ENCODE measurements at regions not wholly inside any gene's neighbourhood (a gene's known extent, or its start where the extent isn't known, plus 50 kb on each side); places are given as distances from the start of the nearest gene placed in this dataset.

DNA sequence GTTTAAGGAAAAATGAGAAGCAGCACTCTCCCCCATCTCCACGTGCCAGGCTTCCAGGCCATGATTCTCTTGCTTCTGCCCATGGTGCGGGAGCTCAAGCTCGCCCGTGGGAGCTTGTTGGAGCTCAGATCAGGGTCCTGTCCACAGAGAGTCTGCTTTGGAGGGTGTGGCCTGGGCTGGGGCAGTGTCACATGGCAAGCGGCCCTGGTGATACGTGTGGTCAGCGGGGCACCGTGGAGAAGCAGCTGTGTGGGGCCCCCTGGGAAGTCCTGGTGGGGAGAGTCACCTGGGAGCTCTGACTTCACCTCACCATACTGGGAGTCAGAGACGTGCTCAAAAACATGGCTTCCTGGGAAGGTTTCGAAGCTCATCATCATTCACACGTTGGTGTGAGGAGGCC is 275.3 kb downstream of the GADD45G start (continued):
- TF ChIP-seq, protein P1, sequence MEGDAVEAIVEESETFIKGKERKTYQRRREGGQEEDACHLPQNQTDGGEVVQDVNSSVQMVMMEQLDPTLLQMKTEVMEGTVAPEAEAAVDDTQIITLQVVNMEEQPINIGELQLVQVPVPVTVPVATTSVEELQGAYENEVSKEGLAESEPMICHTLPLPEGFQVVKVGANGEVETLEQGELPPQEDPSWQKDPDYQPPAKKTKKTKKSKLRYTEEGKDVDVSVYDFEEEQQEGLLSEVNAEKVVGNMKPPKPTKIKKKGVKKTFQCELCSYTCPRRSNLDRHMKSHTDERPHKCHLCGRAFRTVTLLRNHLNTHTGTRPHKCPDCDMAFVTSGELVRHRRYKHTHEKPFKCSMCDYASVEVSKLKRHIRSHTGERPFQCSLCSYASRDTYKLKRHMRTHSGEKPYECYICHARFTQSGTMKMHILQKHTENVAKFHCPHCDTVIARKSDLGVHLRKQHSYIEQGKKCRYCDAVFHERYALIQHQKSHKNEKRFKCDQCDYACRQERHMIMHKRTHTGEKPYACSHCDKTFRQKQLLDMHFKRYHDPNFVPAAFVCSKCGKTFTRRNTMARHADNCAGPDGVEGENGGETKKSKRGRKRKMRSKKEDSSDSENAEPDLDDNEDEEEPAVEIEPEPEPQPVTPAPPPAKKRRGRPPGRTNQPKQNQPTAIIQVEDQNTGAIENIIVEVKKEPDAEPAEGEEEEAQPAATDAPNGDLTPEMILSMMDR (conservative IDR thresholded peaks at IDR 0.05; ENCODE audit: low read depth in 2 of 2), result no peak
- no peak for TF ChIP-seq REST (IDR thresholded peaks at IDR 0.05; ENCODE audit: unreplicated experiment)
- no peak for TF ChIP-seq NANOG (IDR thresholded peaks at IDR 0.05; ENCODE audit: borderline replicate concordance)
- no peak for TF ChIP-seq ZNF331 (CRISPR knock-in tag; IDR thresholded peaks at IDR 0.05; ENCODE audit: low read depth)

- ATAC-seq, result no peak
- Mint-ChIP-seq H3K4me3 (no peak overlapping the region), H3K27ac (no peak overlapping the region), H3K36me3 (ENCODE audit: low read depth) (no peaks in the 10 kb centered on the region), H3K27me3 (ENCODE audit: insufficient read depth, low read depth, poor library complexity) (peaks cover 1% of the 10 kb centered on the region), H3K9me3 (no peaks in the 10 kb centered on the region), H3K4me1 (no peaks in the 10 kb centered on the region; the same call in 1 of the 3 replicates)
- TF ChIP-seq STAT1 (IDR thresholded peaks at IDR 0.05; ENCODE audit: unreplicated experiment) (no peak), ETS1 (IDR thresholded peaks at IDR 0.05) (no peak), REST (IDR thresholded peaks at IDR 0.05; ENCODE audit: unreplicated experiment) (no peak), EZH2phosphoT487 (IDR thresholded peaks at IDR 0.05; ENCODE audit: unreplicated experiment) (no peak), ZNF331 (CRISPR knock-in tag; IDR thresholded peaks at IDR 0.05; ENCODE audit: low read depth) (no peak), POLR2AphosphoS5 (IDR thresholded peaks at IDR 0.05; ENCODE audit: low read depth) (no peak), CREB1 (CRISPR knock-in tag; IDR thresholded peaks at IDR 0.05; ENCODE audit: low read depth) (no peak), ZNF114 (CRISPR knock-in tag; IDR thresholded peaks at IDR 0.05) (no peak)
- no peaks in the 10 kb centered on the region for H3K27me3 ChIP-seq (ENCODE audit: insufficient read depth)
- no peaks in the 10 kb centered on the region for H3K79me2 ChIP-seq (replicated peaks; ENCODE audit: insufficient read depth)
- no peaks in the 10 kb centered on the region for H3K4me1 ChIP-seq (ENCODE audit: insufficient read depth)
- H3K4me2 ChIP-seq, result no peak overlapping the region
- no peaks in the 10 kb centered on the region for H3K9me2 ChIP-seq (ENCODE audit: insufficient read depth)
- H3K4me3 ChIP-seq, result no peak overlapping the region
- H3K27ac ChIP-seq (ENCODE audit: low read depth), result no peak overlapping the region
- no peaks in the 10 kb centered on the region for H4K20me1 ChIP-seq (replicated peaks; ENCODE audit: insufficient read depth)
- no peaks in the 10 kb centered on the region for H3F3A ChIP-seq (replicated peaks; ENCODE audit: low read depth)
- DNase-seq (ENCODE audit: low spot score), result no peak
- H3K36me3 ChIP-seq (ENCODE audit: insufficient read depth), result no peaks in the 10 kb centered on the region
- H2AFZ ChIP-seq, result no peak overlapping the region
Measured at GRCh38 chr9:89880721-89881120, 275.9 kb downstream of the GADD45G start.

Measured in GM23338 (cell line).